H1 (cell line): ENCODE measurements at regions not wholly inside any gene's neighbourhood (a gene's known extent, or its start where the extent isn't known, plus 50 kb on each side); places are given as distances from the start of the nearest gene placed in this dataset.

Source experiments
- ATF2 ChIP-seq: IDR thresholded peaks from 2 replicates; pipeline ENCODE4 v1.6.1; 2012; ENCODE audit warnings: low read length, inconsistent platforms
- CTCF ChIP-seq, 3 experiments: IDR thresholded peaks; 1 replicate in 2 of 3; 2 replicates in 1 of 3; pipeline versions ENCODE4 v1.5.1 to v1.6.1; 2011; ENCODE audit warnings: low read length in 3 of 3, mild to moderate bottlenecking in 3 of 3, inconsistent platforms in 2 of 3, low read depth in 1 of 3, moderate library complexity in 1 of 3; ENCODE audit not compliant: insufficient read depth in 1 of 3; ENCODE audit errors: control extremely low read depth in 1 of 3
- EP300 ChIP-seq, 2 experiments: IDR thresholded peaks; 1 replicate in 1 of 2; 2 replicates in 1 of 2; pipeline ENCODE4 v1.6.1; 2011 to 2012; ENCODE audit warnings: low read depth in 2 of 2, low read length in 2 of 2, mild to moderate bottlenecking in 2 of 2, borderline replicate concordance in 1 of 2, inconsistent platforms in 1 of 2, moderate library complexity in 1 of 2
- POLR2A ChIP-seq, 2 experiments: IDR thresholded peaks; 1 replicate in 1 of 2; 2 replicates in 1 of 2; pipeline ENCODE4 v1.6.1; 2011; ENCODE audit warnings: low read depth in 2 of 2, low read length in 2 of 2, mild to moderate bottlenecking in 2 of 2; ENCODE audit errors: control extremely low read depth in 1 of 2
- POLR2AphosphoS5 ChIP-seq: IDR thresholded peaks from 2 replicates; pipeline ENCODE4 v1.6.1; 2011; ENCODE audit warnings: low read depth, low read length
- RNF2 ChIP-seq: fragments of 200-900, 300-1000 bp; sonication (generic); IDR thresholded peaks from 2 replicates; pipeline ENCODE4 v1.7.1; 2016; ENCODE audit warnings: borderline replicate concordance, low read depth, mild to moderate bottlenecking, antibody characterized with exemption, low read length; ENCODE audit not compliant: poor library complexity, severe bottlenecking; ENCODE audit errors: missing control alignments
- SP1 ChIP-seq: IDR thresholded peaks from 2 replicates; pipeline ENCODE4 v1.6.1; 2011; ENCODE audit warnings: low read depth, low read length

GRCh38 chr14:56900726-56901125 is 90.4 kb upstream of the OTX2 start:
- no peak for TF ChIP-seq RNF2
- TF ChIP-seq POLR2AphosphoS5: no peak
- TF ChIP-seq EP300 (IDR thresholded peaks at IDR 0.05; ENCODE audit: borderline replicate concordance in 1 of 2, low read depth in 2 of 2, low read length in 2 of 2): no peak
- no peak for TF ChIP-seq ATF2
- TF ChIP-seq CTCF (IDR thresholded peaks at IDR 0.05; ENCODE audit: control extremely low read depth in 1 of 3, insufficient read depth in 1 of 3, low read depth in 1 of 3, low read length in 3 of 3): no peak
- TF ChIP-seq SP1: no peak
- TF ChIP-seq POLR2A (IDR thresholded peaks at IDR 0.05; ENCODE audit: control extremely low read depth in 1 of 2, low read depth in 2 of 2, low read length in 2 of 2): no peak
